CD4-positive, alpha-beta T cell treated with Interleukin-6 for 4 hours (primary cell): ENCODE measurements at regions not wholly inside any gene's neighbourhood (a gene's known extent, or its start where the extent isn't known, plus 50 kb on each side); places are given as distances from the start of the nearest gene placed in this dataset.

Experiments
- DNase-seq: peaks from one replicate; pipeline ENCODE4 v3.0.0-alpha.2; 2020; ENCODE audit warnings: mixed read lengths

GRCh38 chr1:29474274-29475244, 238.2 kb downstream of the PTPRU start:
- no peak for DNase-seq

- no peak for DNase-seq
These were observed 237.0 kb downstream of the PTPRU start for GRCh38 chr1:29473161-29473855.

- DNase-seq: no peak
These were observed 235.4 kb downstream of the PTPRU start for GRCh38 chr1:29471487-29472313.

DNA sequence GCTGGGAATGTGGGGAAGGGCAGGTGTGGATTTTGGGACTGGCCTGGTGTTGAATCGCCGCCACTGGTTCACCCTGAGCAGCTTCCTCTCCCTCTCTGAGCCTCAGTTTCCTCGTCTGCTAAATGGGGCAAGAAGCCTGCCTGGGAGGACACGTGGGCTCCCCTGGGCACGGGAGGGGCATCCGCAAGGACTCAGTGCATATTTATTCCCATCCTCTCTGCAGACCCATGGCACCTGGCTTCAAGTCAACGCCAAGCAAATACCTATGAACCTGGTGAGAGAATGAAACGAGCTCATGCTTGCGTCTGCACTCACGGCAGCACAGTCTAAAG, 234.4 kb downstream of the PTPRU start:
- DNase-seq: no peak

GRCh38 chr1:29470087-29470787, 233.9 kb downstream of the PTPRU start:
- no peak for DNase-seq

- no peak for DNase-seq
These were observed 233.1 kb downstream of the PTPRU start for GRCh38 chr1:29469457-29469856.

- no peak for DNase-seq
These were observed 231.9 kb downstream of the PTPRU start for GRCh38 chr1:29467989-29468900.

DNA sequence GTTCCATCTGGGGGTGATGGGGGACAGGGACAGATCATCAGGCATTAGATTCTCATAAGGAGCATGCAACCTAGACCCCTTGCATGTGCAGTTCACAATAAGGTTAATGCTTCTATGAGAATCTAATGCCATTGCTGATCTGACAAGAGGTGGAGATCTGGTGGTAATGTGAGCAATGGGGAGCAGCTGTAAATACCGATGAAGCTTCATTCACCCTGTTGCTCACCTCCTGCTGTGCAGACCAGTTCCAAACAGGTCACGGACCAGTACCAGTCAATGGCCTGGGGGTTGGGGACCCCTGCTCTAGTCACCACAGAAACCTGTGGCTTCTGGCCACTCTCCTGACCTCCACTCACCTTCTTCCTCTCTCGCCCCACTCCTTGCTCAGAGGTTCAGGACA, 229.9 kb downstream of the PTPRU start:
- no peak for DNase-seq

DNA sequence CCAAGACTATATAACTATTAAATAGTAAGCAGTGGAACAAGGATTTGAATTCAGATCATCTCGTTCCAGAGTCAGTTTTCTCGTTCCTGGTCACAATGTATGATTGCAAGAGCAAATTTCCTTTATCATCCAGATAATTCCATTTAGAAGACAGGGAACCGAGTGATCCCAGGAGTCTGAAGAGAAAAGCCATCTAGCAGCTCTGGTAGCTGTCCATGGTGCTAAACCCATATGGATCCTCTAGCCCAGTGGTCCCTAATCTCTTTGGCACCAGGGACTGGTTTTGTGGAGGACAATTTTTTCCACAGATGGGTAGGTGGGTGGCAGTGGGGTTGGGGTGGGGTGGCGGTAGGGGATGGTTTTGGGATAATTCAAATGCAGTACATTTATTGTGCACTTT, 229.4 kb downstream of the PTPRU start:
- no peak for DNase-seq

- DNase-seq: no peak
These were observed 225.8 kb downstream of the PTPRU start for GRCh38 chr1:29462096-29462495.

- no peak for DNase-seq
These were observed 224.9 kb downstream of the PTPRU start for GRCh38 chr1:29461115-29461739.

DNA sequence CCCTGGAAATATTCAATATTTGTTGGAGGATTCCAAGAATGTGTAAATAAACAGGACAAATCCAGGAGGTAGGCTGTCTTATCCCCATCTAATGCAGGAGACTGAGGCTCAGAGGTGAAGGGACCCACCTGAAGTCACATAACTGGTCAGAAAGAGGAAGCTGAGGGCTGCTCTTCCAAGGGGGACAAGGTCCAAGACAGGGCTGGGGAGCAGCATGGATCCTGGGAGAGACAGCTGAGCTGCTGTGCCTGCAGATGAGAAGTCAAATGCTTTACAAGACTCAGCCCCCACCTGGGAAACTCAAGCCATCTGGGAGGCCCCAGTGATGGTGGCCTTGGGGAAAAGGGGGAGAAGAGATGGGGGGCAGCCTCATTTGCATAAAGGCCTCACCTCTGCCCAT, 224.4 kb downstream of the PTPRU start:
- no peak for DNase-seq

GRCh38 chr1:29460041-29460610, 223.8 kb downstream of the PTPRU start:
- no peak for DNase-seq

- DNase-seq: no peak
These were observed 223.3 kb downstream of the PTPRU start for GRCh38 chr1:29459620-29459945.

- DNase-seq: no peak
These were observed 222.7 kb downstream of the PTPRU start for GRCh38 chr1:29458737-29459619.

- DNase-seq: no peak
These were observed 221.4 kb downstream of the PTPRU start for GRCh38 chr1:29457496-29458368.

GRCh38 chr1:29456685-29457435, 220.5 kb downstream of the PTPRU start:
- DNase-seq: no peak

GRCh38 chr1:29455781-29456180, 219.5 kb downstream of the PTPRU start:
- no peak for DNase-seq
